Smooth muscle cell (in vitro differentiated cells): ENCODE measurements at regions not wholly inside any gene's neighbourhood (a gene's known extent, or its start where the extent isn't known, plus 50 kb on each side); places are given as distances from the start of the nearest gene placed in this dataset.
"Not testable (repeated sequence)": the region's sequence is repeated elsewhere in the genome, so short reads cannot be mapped to it uniquely, and the experiment has no call there.

Experiments used
- DNase-seq: peaks from one replicate; lab custom pipeline; 2025; ENCODE audit not compliant: unreplicated experiment; lab: John Stamatoyannopoulos, UW
- H2AFZ ChIP-seq: fragments of 200-600 bp; sonication (generic); 2 replicates; pipeline ENCODE4 v1.6.0; 2016; ENCODE audit warnings: antibody characterized with exemption, low read depth, mild to moderate bottlenecking
- H3F3A ChIP-seq: fragments of 200-600 bp; sonication (generic); 2 replicates; pipeline ENCODE4 v1.6.0; 2017; ENCODE audit warnings: antibody characterized with exemption, low read depth
- H3K27ac ChIP-seq: fragments of 200-600 bp; sonication (generic); 2 replicates; pipeline ENCODE4 v1.5.1; 2016; ENCODE audit warnings: low read depth, mild to moderate bottlenecking
- H3K27me3 ChIP-seq: fragments of 200-600 bp; sonication (generic); 2 replicates; pipeline ENCODE4 v1.6.1; 2016; ENCODE audit warnings: low read depth, mild to moderate bottlenecking
- H3K36me3 ChIP-seq: fragments of 200-600 bp; sonication (generic); 2 replicates; pipeline ENCODE4 v1.5.1; 2016; ENCODE audit warnings: low read depth
- H3K4me1 ChIP-seq: fragments of 200-600 bp; sonication (generic); 2 replicates; pipeline ENCODE4 v1.5.1; 2016; ENCODE audit warnings: low read depth
- H3K4me2 ChIP-seq: fragments of 200-600 bp; sonication (generic); 2 replicates; pipeline ENCODE4 v1.6.0; 2016; ENCODE audit warnings: mild to moderate bottlenecking
- H3K4me3 ChIP-seq: fragments of 200-600 bp; sonication (generic); 2 replicates; pipeline ENCODE4 v1.5.1; 2016; ENCODE audit warnings: mild to moderate bottlenecking
- H3K79me2 ChIP-seq: fragments of 200-600 bp; sonication (generic); 2 replicates; pipeline ENCODE4 v1.6.0; 2016; ENCODE audit warnings: low read depth, mild to moderate bottlenecking
- H3K9ac ChIP-seq: fragments of 200-600 bp; sonication (generic); 2 replicates; pipeline ENCODE4 v1.6.0; 2016; ENCODE audit warnings: low read depth
- H3K9me3 ChIP-seq: fragments of 200-600 bp; sonication (generic); replicated peaks from 2 replicates; pipeline ENCODE4 v1.5.1; 2016; ENCODE audit warnings: low read depth
- H4K20me1 ChIP-seq: fragments of 200-600 bp; sonication (generic); 2 replicates; pipeline ENCODE4 v1.6.0; 2016; ENCODE audit warnings: low read depth
- WGBS: methylation state at CpG from one replicate; pipeline ENCODE4 v1.1.7; 2016; ENCODE audit warnings: low lambda C conversion rate; 5-methylcytosine and 5-hydroxymethylcytosine counted together
- TF ChIP-seq, protein P1 (sequence below): fragments of 200-600 bp; sonication (generic); IDR thresholded peaks from 2 replicates; pipeline ENCODE4 v1.5.1; 2017; ENCODE audit warnings: borderline replicate concordance, mild to moderate bottlenecking, antibody characterized with exemption; ENCODE audit not compliant: insufficient read depth, poor library complexity, severe bottlenecking

DNA sequence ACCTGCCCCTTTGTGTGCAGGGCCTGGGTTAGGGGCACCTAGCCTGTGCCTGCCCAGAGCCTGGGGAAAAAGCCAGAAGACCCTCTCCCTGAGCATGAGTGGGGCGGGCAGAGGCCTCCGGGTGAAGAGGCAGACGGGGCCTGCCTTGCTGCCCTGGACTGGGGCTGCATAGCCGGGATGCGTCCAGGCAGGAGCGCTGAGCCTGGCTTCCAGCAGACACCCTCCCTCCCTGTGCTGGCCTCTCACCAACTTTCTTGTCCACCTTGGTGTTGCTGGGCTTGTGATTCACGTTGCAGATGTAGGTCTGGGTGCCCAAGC, 216.1 kb downstream of the TMEM121 start:
- Histone ChIP-seq H4K20me1 (no peaks in the 10 kb centered on the region), H2AFZ (no peak overlapping the region), H3K4me3 (no peak overlapping the region), H3K9me3 (no peaks in the 10 kb centered on the region), H3K9ac (no peak overlapping the region), H3K36me3 (no peaks in the 10 kb centered on the region), H3K27ac (no peak overlapping the region), H3K27me3 (no peaks in the 10 kb centered on the region), H3K79me2 (no peaks in the 10 kb centered on the region), H3F3A (no peaks in the 10 kb centered on the region), H3K4me1 (no peaks in the 10 kb centered on the region), H3K4me2 (no peak overlapping the region)
- no peak for DNase-seq
- TF ChIP-seq, protein P1, sequence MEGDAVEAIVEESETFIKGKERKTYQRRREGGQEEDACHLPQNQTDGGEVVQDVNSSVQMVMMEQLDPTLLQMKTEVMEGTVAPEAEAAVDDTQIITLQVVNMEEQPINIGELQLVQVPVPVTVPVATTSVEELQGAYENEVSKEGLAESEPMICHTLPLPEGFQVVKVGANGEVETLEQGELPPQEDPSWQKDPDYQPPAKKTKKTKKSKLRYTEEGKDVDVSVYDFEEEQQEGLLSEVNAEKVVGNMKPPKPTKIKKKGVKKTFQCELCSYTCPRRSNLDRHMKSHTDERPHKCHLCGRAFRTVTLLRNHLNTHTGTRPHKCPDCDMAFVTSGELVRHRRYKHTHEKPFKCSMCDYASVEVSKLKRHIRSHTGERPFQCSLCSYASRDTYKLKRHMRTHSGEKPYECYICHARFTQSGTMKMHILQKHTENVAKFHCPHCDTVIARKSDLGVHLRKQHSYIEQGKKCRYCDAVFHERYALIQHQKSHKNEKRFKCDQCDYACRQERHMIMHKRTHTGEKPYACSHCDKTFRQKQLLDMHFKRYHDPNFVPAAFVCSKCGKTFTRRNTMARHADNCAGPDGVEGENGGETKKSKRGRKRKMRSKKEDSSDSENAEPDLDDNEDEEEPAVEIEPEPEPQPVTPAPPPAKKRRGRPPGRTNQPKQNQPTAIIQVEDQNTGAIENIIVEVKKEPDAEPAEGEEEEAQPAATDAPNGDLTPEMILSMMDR: no peak
- 86% methylated on average over 7 of the region's 7 CpGs for WGBS

DNA sequence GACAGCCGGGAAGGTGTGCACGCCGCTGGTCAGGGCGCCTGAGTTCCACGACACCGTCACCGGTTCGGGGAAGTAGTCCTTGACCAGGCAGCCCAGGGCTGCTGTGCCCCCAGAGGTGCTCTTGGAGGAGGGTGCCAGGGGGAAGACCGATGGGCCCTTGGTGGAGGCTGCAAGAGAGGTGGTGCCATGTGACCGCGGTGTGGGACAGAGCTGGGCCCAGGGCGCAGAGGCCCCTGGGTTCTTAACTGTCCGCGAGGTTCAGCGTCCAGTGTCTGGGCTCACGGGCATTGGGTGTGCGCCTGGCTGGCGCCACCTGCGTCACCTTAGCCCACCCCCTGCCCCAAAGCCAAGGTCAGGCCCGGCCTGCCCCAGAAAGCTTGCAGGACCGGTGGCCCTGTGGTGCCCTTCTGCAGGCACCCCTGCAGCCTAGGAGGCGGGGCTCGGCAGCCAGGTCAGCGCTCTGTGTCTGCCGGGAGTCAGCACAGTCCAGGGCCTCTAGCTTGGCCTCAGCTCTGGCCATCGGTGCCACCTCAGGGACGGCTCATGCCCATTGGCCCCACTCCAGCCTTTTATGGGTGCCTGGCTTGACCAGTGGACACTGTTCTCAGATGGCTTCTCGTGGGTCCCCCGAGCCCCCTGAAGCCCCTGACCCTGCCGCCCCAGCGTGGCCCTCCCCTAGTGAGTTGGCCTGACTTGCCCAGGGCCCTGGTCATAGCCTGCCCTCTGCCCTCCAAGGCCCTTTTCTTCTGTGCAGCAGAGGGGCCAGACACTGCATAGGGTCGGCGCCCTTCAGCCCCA, 216.7 kb downstream of the TMEM121 start:
- not testable (repeated sequence) for H2AFZ ChIP-seq, H3K4me3 ChIP-seq, H3K36me3 ChIP-seq, H3K79me2 ChIP-seq, H3F3A ChIP-seq, H3K4me2 ChIP-seq, H3K9me3 ChIP-seq, H3K4me1 ChIP-seq, H3K27ac ChIP-seq, H3K9ac ChIP-seq, H4K20me1 ChIP-seq, DNase-seq, H3K27me3 ChIP-seq
- 71% methylated on average over 23 of the region's 33 CpGs for WGBS

- H2AFZ ChIP-seq, H3F3A ChIP-seq, H3K36me3 ChIP-seq, H4K20me1 ChIP-seq, DNase-seq, H3K4me1 ChIP-seq, H3K9me3 ChIP-seq, H3K4me3 ChIP-seq, H3K4me2 ChIP-seq, H3K27ac ChIP-seq, H3K27me3 ChIP-seq, H3K79me2 ChIP-seq, H3K9ac ChIP-seq: not testable (repeated sequence)
- WGBS: 57% methylated on average over 1 of the region's 10 CpGs
Measured at GRCh38 chr14:105744213-105744787, 217.9 kb downstream of the TMEM121 start.

DNA sequence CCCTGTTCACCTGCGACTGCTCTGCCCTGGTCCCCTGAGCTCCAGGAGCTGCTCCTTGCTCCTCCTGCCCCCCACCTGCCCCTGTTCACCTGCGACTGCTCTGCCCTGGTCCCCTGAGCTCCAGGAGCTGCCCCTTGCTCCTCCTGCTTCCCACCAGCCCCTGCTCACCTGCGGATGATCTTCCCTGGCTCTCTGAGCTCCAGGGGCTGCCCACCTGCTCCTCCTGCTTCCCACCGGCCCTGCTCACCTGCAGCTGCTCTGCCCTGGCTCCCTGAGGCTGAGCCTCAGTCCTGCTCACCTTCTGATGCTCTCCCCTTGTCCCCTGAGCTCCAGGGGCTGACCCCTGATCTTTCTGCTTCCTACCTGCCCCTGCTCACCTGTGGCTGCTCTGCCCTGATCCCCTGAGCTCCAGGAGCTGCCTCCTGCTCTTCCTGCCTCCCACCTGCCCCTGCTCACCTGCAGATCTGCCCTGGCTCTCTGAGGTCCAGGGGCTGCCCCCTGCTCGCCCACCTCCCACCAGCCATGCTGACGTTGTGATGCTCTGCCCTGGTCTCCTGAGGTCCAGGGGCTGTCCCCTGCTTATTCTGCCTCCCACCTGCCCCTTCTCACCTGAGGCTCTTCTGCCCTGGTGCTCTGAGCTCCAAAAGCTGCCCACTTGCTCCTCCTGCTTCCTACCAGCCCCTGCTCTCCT, 219.2 kb downstream of the TMEM121 start:
- DNase-seq: no peak
- Histone ChIP-seq H3K9ac (no peak overlapping the region), H3K27ac (no peak overlapping the region), H3F3A (no peaks in the 10 kb centered on the region), H2AFZ (no peak overlapping the region), H3K36me3 (no peaks in the 10 kb centered on the region), H3K79me2 (no peaks in the 10 kb centered on the region), H3K4me3 (no peak overlapping the region), H3K4me1 (no peaks in the 10 kb centered on the region), H3K4me2 (no peak overlapping the region), H3K9me3 (no peaks in the 10 kb centered on the region), H4K20me1 (no peaks in the 10 kb centered on the region), H3K27me3 (no peaks in the 10 kb centered on the region)
- TF ChIP-seq, protein P1: no peak
- WGBS: 65% methylated on average over 6 of the region's 6 CpGs
